ENCODE measurements at regions not wholly inside any gene's neighbourhood (a gene's known extent, or its start where the extent isn't known, plus 50 kb on each side); places are given as distances from the start of the nearest gene placed in this dataset.

DNA sequence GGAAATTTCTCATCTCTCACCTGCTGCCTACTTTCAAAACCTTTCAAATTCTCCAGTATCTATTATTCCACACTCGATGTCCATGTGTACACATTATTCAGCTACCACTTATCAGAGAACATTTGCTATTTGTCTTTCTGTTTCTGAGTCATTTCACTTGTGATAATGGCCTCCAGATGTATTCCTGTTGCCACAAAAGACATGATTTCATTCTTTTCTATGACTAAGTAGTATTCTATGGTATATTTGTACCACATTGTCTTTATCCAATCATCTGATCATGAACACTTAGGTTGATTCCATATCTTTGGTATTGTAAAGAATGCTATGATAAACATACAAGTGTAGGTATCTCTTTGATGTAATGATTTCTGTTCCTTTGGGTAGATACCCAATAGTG is 310.1 kb upstream of the SPOCK3 start:
- H3K9ac ChIP-seq (ENCODE audit: low read length) = no peak overlapping the region
- H3F3A ChIP-seq (ENCODE audit: insufficient read depth, low read length, poor library complexity, severe bottlenecking) = no peaks in the 10 kb centered on the region
- H3K4me3 ChIP-seq (ENCODE audit: low read length) = no peak overlapping the region
- no peaks in the 10 kb centered on the region for H3K79me2 ChIP-seq (replicated peaks; ENCODE audit: insufficient read depth, low read length)
- no peak overlapping the region for H3K27ac ChIP-seq (ENCODE audit: low read length)
- no peaks in the 10 kb centered on the region for H4K20me1 ChIP-seq (ENCODE audit: insufficient read depth)
- no peak overlapping the region for H2AFZ ChIP-seq (ENCODE audit: low read depth, low read length)
- no peaks in the 10 kb centered on the region for H3K9me3 ChIP-seq (ENCODE audit: low read length)
- TF ChIP-seq EP300 (conservative IDR thresholded peaks at IDR 0.05; ENCODE audit: poor library complexity, severe bottlenecking) (no peak), RAD21 (conservative IDR thresholded peaks at IDR 0.05) (no peak), TAF1 (IDR thresholded peaks at IDR 0.05; ENCODE audit: low read depth) (no peak), POLR2AphosphoS5 (IDR thresholded peaks at IDR 0.05) (no peak), EZH2 (IDR thresholded peaks at IDR 0.05; ENCODE audit: borderline replicate concordance, insufficient read depth, low read length, poor library complexity, severe bottlenecking) (no peak), MXI1 (conservative IDR thresholded peaks at IDR 0.05; ENCODE audit: poor library complexity, severe bottlenecking) (no peak), SMC3 (conservative IDR thresholded peaks at IDR 0.05; ENCODE audit: poor library complexity) (no peak)
- TF ChIP-seq, protein P1, sequence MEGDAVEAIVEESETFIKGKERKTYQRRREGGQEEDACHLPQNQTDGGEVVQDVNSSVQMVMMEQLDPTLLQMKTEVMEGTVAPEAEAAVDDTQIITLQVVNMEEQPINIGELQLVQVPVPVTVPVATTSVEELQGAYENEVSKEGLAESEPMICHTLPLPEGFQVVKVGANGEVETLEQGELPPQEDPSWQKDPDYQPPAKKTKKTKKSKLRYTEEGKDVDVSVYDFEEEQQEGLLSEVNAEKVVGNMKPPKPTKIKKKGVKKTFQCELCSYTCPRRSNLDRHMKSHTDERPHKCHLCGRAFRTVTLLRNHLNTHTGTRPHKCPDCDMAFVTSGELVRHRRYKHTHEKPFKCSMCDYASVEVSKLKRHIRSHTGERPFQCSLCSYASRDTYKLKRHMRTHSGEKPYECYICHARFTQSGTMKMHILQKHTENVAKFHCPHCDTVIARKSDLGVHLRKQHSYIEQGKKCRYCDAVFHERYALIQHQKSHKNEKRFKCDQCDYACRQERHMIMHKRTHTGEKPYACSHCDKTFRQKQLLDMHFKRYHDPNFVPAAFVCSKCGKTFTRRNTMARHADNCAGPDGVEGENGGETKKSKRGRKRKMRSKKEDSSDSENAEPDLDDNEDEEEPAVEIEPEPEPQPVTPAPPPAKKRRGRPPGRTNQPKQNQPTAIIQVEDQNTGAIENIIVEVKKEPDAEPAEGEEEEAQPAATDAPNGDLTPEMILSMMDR (IDR thresholded peaks at IDR 0.05; ENCODE audit: poor library complexity, severe bottlenecking) = no peak
- TF ChIP-seq, protein P2, sequence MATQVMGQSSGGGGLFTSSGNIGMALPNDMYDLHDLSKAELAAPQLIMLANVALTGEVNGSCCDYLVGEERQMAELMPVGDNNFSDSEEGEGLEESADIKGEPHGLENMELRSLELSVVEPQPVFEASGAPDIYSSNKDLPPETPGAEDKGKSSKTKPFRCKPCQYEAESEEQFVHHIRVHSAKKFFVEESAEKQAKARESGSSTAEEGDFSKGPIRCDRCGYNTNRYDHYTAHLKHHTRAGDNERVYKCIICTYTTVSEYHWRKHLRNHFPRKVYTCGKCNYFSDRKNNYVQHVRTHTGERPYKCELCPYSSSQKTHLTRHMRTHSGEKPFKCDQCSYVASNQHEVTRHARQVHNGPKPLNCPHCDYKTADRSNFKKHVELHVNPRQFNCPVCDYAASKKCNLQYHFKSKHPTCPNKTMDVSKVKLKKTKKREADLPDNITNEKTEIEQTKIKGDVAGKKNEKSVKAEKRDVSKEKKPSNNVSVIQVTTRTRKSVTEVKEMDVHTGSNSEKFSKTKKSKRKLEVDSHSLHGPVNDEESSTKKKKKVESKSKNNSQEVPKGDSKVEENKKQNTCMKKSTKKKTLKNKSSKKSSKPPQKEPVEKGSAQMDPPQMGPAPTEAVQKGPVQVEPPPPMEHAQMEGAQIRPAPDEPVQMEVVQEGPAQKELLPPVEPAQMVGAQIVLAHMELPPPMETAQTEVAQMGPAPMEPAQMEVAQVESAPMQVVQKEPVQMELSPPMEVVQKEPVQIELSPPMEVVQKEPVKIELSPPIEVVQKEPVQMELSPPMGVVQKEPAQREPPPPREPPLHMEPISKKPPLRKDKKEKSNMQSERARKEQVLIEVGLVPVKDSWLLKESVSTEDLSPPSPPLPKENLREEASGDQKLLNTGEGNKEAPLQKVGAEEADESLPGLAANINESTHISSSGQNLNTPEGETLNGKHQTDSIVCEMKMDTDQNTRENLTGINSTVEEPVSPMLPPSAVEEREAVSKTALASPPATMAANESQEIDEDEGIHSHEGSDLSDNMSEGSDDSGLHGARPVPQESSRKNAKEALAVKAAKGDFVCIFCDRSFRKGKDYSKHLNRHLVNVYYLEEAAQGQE (IDR thresholded peaks at IDR 0.05; ENCODE audit: borderline replicate concordance) = no peak
- no peaks in the 10 kb centered on the region for H3K9me2 ChIP-seq (ENCODE audit: insufficient read depth, low read length)
- H3K36me3 ChIP-seq (ENCODE audit: insufficient read depth, low read length) = no peaks in the 10 kb centered on the region
- H3K4me2 ChIP-seq (ENCODE audit: low read length) = no peak overlapping the region
- no peaks in the 10 kb centered on the region for H3K27me3 ChIP-seq (ENCODE audit: insufficient read depth, low read depth, low read length)

DNA sequence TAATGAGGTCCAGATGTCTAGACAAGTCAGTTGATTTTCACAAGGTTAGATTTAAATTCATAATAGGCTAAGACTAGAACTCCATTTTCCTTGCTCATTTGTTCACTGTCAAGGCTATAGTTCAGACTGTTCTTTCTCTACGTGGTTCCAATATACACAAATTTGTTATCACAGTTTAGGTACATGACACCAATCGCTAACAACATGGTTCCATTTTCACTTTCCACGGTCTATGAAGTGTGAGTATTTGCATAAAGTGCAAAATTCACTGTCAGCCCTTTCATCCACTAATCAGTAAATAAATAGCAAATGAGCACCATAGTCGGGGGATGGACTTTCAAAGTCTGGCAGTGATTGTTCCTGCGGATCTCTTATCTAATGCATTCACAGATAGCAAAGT is 315.7 kb upstream of the SPOCK3 start:
- Histone ChIP-seq H3K9me3 (ENCODE audit: low read length) (no peaks in the 10 kb centered on the region), H3F3A (ENCODE audit: insufficient read depth, low read length, poor library complexity, severe bottlenecking) (no peaks in the 10 kb centered on the region), H3K36me3 (ENCODE audit: insufficient read depth, low read length) (no peaks in the 10 kb centered on the region), H3K79me2 (replicated peaks; ENCODE audit: insufficient read depth, low read length) (no peaks in the 10 kb centered on the region), H3K9me2 (ENCODE audit: insufficient read depth, low read length) (no peaks in the 10 kb centered on the region), H3K4me2 (ENCODE audit: low read length) (no peak overlapping the region), H2AFZ (ENCODE audit: low read depth, low read length) (no peak overlapping the region), H3K27ac (ENCODE audit: low read length) (no peak overlapping the region), H4K20me1 (ENCODE audit: insufficient read depth) (no peaks in the 10 kb centered on the region), H3K4me3 (ENCODE audit: low read length) (no peak overlapping the region), H3K27me3 (ENCODE audit: insufficient read depth, low read depth, low read length) (no peaks in the 10 kb centered on the region), H3K9ac (ENCODE audit: low read length) (no peak overlapping the region)
- TF ChIP-seq, protein P1 (IDR thresholded peaks at IDR 0.05; ENCODE audit: poor library complexity, severe bottlenecking) = no peak
- TF ChIP-seq TAF1 (IDR thresholded peaks at IDR 0.05; ENCODE audit: low read depth) (no peak), EP300 (conservative IDR thresholded peaks at IDR 0.05; ENCODE audit: poor library complexity, severe bottlenecking) (no peak), SMC3 (conservative IDR thresholded peaks at IDR 0.05; ENCODE audit: poor library complexity) (no peak), EZH2 (IDR thresholded peaks at IDR 0.05; ENCODE audit: borderline replicate concordance, insufficient read depth, low read length, poor library complexity, severe bottlenecking) (no peak), MXI1 (conservative IDR thresholded peaks at IDR 0.05; ENCODE audit: poor library complexity, severe bottlenecking) (no peak), POLR2AphosphoS5 (IDR thresholded peaks at IDR 0.05) (no peak), RAD21 (conservative IDR thresholded peaks at IDR 0.05) (no peak)
- TF ChIP-seq, protein P2 (IDR thresholded peaks at IDR 0.05; ENCODE audit: borderline replicate concordance) = no peak

All from neural cell (in vitro differentiated cells).